ENCODE measurements at regions not wholly inside any gene's neighbourhood (a gene's known extent, or its start where the extent isn't known, plus 50 kb on each side); places are given as distances from the start of the nearest gene placed in this dataset.

GRCh38 chr9:28758341-28758740 is 1185.1 kb upstream of the C9orf72 start:
- 65 to 68% methylated on average over 1 of the region's 1 CpG for whole genome bisulfite sequencing, 2 donors
- TF ChIP-seq POLR2A (IDR thresholded peaks at IDR 0.05) (no peak), CTCF (IDR thresholded peaks at IDR 0.05) (no peak)

GRCh38 chr9:28758971-28759370 is 1185.7 kb upstream of the C9orf72 start:
- WGBS, 2 donors = 24 to 49% methylated on average over 1 of the region's 1 CpG
- no peaks in the 10 kb centered on the region for H3K27me3 ChIP-seq
- no peak overlapping the region for H3K27ac ChIP-seq
- no peak overlapping the region for H3K4me3 ChIP-seq (replicated peaks in 1 of 3)
- no peak for DNase-seq
- intact Hi-C loops (cut with DNase I) = loop anchor here (10.0 kb wide), 1 partner anchor 64 kb away; no protein-coding TSS in a partner anchor
- TF ChIP-seq CTCF (IDR thresholded peaks at IDR 0.05) (no peak), POLR2A (IDR thresholded peaks at IDR 0.05) (no peak)
- H3K36me3 ChIP-seq = no peaks in the 10 kb centered on the region
- no peaks in the 10 kb centered on the region for H3K9me3 ChIP-seq
- H3K4me1 ChIP-seq = peaks cover 0 to under 1% of the 10 kb centered on the region in 2 donors

More at GRCh38 chr9:28758341-28758740, 1185.1 kb upstream of the C9orf72 start:
- no peak for DNase-seq
- no peak overlapping the region for H3K27ac ChIP-seq
- no peaks in the 10 kb centered on the region for H3K36me3 ChIP-seq
- peaks cover 2 to 4% of the 10 kb centered on the region in 2 donors for H3K4me1 ChIP-seq
- H3K27me3 ChIP-seq = no peaks in the 10 kb centered on the region
- no peaks in the 10 kb centered on the region for H3K9me3 ChIP-seq
- no peak overlapping the region for H3K4me3 ChIP-seq (replicated peaks in 1 of 3)
- intact Hi-C loops (cut with DNase I) = loop anchor here (10.0 kb wide), 1 partner anchor 64 kb away; no protein-coding TSS in a partner anchor

GRCh38 chr9:28762167-28762566 is 1188.9 kb upstream of the C9orf72 start:
- intact Hi-C loops (cut with DNase I) = no loop called here
- H3K27ac ChIP-seq = no peak overlapping the region
- no peaks in the 10 kb centered on the region for H3K27me3 ChIP-seq
- no peak overlapping the region for H3K4me3 ChIP-seq (replicated peaks in 1 of 3)
- H3K4me1 ChIP-seq = no peaks in the 10 kb centered on the region
- H3K36me3 ChIP-seq = no peaks in the 10 kb centered on the region
- TF ChIP-seq CTCF (IDR thresholded peaks at IDR 0.05) = no peak
- TF ChIP-seq POLR2A (IDR thresholded peaks at IDR 0.05) = no peak
- no peaks in the 10 kb centered on the region for H3K9me3 ChIP-seq
- WGBS, 2 donors = 85 to 91% methylated on average over 1 of the region's 1 CpG
- no peak for DNase-seq

GRCh38 chr9:28764532-28764931 is 1191.3 kb upstream of the C9orf72 start:
- DNase-seq = no peak
- TF ChIP-seq CTCF (IDR thresholded peaks at IDR 0.05) (no peak), POLR2A (IDR thresholded peaks at IDR 0.05) (no peak)
- no peaks in the 10 kb centered on the region for H3K36me3 ChIP-seq
- no peaks in the 10 kb centered on the region for H3K27me3 ChIP-seq
- H3K4me1 ChIP-seq = peaks cover 0 to 2% of the 10 kb centered on the region in 2 donors
- H3K27ac ChIP-seq = no peak overlapping the region
- no peak overlapping the region for H3K4me3 ChIP-seq (replicated peaks in 1 of 3)
- intact Hi-C loops (cut with DNase I) = no loop called here
- 94 to 95% methylated on average over 1 of the region's 1 CpG for WGBS, 2 donors
- no peaks in the 10 kb centered on the region for H3K9me3 ChIP-seq

GRCh38 chr9:28770226-28770625 is 1196.9 kb upstream of the C9orf72 start:
- Histone ChIP-seq H3K27ac (peak overlapping the region in 2 of 3 donors; percentile 10 to 54), H3K9me3 (no peaks in the 10 kb centered on the region), H3K36me3 (no peaks in the 10 kb centered on the region), H3K4me1 (peaks cover 0 to 7% of the 10 kb centered on the region in 2 donors), H3K4me3 (replicated peaks in 1 of 3) (no peak overlapping the region), H3K27me3 (no peaks in the 10 kb centered on the region)
- TF ChIP-seq POLR2A (IDR thresholded peaks at IDR 0.05) (no peak), CTCF (IDR thresholded peaks at IDR 0.05) (no peak)
- intact Hi-C loops (cut with DNase I) = no loop called here
- 68% methylated on average over 4 of the region's 4 CpGs for WGBS, 2 donors
- DNase-seq = no peak

Data from thyroid gland (tissue), 4 donors.